ENCODE measurements at regions not wholly inside any gene's neighbourhood (a gene's known extent, or its start where the extent isn't known, plus 50 kb on each side); places are given as distances from the start of the nearest gene placed in this dataset.

DNA sequence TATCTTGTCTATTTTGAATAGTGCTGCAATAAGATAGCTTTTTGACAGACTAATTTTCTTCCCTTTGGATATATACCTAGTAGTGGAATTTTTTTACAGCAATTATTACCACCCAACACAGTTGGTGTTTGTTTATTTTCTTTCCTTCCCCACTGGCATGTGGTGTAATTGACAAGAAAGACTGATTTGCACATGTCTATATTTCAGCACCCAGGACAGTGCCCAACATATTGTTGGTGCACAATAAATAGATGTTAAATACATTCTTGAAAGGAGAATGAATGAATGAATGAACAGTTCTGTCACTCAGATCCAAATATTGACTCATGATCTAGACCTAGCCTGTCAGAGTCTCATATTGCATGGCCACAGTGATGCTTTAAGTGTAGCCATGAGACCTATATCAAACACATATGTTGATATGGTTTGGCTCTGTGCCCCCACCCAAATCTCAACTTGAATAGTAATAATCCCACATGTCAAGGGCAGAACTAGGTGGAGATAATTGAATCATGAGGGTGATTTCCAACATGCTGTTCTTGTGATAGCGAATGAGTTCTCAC is 538.2 kb downstream of the NYAP2 start:
- DNase-seq (ENCODE audit: low read depth) = no peak

DNA sequence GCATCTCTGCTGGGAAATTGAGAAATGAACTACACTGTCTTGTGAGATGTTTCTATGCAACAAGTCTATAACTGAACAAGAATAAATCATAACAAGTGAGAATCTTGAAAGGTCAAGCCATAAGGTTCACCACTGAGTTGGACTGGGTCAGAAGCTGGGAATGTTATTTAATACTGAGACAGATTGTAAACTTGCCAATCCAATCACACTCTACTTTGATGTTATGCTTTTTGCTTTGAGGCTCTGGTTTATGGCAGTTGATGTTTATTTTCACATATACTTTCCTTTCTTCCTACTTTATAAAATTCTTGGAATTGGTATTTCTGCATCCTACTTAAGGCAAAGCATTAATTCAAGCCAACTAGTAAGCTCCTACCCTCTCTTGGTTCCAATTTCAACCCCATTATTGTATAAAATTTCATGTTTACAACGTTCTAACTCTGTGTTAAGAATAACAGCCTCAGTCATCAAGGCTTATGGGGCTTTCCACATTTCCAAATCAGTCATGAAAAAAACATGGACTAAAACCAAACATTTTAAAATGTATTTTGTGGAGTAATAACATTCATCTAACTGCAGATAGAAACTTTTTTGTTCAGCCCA is 533.4 kb downstream of the NYAP2 start:
- no peak for DNase-seq (ENCODE audit: low read depth)

DNA sequence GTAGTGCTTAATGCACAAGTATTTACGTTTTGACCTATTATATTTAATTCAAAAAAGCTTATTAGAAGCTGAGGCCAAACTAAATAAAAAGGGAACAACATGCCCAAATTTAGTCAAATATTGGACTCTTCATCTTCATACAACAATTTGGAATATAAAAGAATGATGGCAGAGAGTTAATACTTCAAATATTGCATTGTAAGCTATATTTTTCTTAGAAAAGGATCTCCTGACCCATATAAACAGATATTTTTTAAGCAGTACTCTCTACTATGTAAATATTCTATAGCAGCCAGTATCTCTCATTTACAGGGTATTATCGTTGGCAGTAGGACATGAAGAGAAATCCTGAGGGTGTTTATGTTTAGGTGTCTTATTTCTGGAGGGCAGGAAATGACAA is 531.2 kb downstream of the NYAP2 start:
- no peak for DNase-seq (ENCODE audit: low read depth)

DNA sequence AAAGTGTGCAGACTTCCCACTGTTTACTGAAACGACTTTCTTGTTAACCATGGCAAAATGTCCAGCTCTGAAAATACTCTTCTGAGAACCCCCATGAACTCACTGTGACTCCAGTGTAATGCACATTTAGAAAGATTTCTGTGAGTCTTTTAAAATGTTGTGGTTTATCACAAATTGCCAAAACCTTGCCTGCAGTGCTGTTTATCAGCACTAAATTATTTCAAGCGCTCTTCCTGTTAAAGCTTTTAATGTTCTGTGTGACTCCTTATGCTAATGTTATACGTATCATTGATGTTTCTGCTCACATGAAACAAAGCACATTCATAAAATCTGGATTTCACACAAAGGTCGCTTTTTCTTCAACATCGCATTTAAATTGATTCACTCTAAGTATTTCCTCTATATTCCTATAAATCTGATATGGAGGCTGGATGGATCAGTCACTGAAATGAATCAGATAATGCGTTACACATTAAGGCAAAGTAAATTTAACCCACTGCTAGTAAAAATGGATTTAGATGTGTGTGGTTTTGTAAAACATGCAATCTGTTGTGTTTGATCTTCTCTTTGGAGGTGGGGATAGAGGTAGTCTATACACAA is 521.2 kb downstream of the NYAP2 start:
- DNase-seq (ENCODE audit: low read depth) = no peak

DNA sequence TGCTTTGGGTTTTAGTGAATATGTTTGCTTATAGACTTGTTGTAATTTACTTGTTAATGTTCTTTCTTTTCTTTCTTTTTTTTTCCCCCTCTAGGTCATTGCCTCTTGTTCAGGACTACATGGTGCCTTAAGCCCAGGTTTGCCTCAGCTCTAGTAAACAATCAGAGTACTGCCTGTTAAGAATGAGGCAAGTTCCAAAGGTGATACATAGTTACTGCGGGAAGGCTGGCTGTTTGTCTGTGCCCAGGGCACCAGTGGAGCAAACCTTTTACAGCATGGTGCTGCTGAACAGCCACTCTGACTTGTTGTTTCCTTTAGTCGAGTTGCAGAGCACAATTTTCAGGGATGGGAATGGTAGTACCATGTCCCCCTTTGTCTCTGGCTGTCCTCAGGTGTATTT is 517.2 kb downstream of the NYAP2 start:
- DNase-seq (ENCODE audit: low read depth) = no peak

DNA sequence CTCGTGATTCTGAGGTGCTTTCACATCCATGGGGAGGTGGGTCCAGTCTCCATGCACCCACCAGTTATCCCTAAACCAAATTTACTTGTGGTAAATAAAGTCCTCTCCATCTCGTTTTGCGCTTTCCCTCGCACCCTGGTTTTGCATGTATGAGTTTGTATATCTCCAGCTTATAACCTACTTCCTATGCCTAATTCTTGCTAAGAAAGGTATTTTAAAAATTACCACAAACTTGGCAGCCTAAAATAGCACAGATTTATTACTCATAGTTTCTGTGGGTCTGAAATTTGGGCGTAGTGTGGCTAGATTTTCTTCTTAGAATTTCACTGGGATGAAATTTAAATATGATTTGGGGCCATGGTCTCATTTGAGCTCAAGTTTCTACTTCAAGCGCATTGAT is 511.5 kb downstream of the NYAP2 start:
- DNase-seq (ENCODE audit: low read depth) = no peak

DNA sequence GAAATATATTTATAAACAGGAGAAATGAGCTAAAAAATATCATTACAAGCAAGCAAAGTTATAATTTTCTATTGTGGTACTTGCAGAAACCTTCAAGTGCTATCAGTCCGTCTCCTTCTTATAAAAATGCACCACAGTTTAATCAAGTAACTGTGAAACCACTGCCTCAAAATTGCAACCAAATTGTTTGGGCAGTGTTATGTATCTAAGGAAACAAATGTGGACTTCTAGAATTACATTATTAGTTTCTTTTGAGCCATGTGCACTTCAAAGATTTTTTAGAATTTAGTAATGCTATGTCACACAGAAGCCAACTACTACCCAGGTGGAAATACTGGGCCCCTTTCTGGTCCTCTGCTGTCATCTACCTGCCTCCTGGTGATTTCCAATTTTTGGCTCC is 495.6 kb downstream of the NYAP2 start:
- DNase-seq (ENCODE audit: low read depth) = no peak

DNA sequence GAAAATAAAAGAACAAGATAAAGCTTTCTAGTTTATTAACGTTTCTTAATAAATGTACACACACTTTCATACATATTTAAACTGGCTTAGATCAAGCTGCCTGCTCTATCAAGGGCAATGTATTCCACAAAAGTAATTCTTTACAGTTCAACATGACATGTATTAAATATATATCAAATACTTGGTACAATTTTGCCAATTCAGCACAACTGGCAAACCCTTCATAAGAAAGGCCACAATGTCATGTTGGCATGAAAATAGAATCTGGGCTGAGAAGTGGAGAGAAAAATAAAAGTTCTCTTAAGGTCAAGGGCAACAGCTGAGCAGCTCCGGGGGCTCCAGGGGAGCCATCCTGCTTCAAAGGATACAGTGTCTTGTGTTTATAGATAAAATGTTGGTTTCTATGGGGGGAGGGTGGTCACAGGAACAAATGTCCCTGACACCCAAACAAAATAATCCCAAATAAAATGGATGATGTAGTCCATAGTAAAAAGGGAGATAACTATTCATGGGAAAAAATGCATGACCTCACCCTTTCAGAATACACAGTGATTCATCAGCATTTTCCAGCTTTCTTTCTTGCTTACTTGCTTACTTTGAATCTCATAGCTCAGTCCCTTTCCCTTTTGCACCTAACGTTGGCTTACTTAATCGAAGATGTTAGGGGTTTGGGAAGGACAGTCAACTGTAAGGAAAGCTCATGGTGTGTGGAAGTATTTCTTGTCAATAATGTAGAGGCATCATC is 494.9 kb downstream of the NYAP2 start:
- no peak for DNase-seq (ENCODE audit: low read depth)

DNA sequence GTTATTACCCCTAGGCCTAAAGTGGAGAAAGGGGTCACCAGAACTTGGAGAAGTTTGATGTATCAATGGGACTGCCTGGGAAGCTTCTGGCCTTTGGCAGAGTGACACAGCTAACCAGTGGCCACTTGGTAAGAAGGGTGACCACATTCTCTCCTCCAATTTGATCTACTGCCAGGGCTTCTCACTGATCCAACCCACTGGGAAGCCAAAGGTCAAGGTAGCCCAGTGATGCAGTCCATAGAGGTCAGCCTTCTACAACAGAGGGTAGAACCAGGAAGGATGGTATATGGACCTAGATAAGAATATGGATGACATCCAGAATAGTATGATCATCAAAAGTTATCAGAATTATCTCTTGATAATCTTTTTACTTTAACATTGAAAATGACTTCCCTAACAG is 493.6 kb downstream of the NYAP2 start:
- no peak for DNase-seq (ENCODE audit: low read depth)

DNA sequence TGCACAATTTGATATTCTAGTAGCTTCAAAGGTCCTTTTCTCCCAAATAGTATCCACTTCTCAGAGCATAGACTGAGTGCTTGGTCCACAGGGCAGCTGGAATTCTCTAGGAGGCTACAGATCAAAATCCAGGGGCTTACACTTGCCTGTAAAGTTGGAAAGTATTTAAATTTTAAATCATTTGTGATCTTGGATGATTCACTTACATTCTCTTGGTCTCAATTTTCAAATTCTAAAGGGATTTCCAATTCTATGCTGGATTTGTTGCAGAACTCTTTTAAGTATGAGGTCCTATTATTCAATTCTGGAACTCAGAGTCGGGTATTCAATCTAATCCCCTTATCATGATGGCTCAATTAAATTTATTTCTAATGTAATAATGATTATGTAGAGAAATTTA is 492.3 kb downstream of the NYAP2 start:
- DNase-seq (ENCODE audit: low read depth) = no peak

DNA sequence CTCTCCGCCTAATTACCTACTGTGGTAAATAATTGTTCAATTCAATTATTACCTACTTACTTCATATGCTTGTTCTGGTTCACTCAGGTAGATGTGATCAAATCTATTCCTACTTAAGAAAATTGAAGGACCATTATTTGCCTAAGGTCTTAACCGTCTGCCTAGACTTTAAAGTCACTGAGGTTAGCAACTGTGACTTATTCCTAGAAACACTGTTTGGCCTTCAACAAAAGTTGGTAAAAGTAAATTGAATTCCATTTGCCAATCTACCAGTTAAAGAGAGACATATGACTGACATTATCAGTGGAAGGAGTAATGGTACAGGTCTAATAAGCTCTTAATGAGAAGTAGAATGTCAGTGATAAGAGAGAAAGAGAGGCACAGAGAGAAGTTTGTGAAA is 491.5 kb downstream of the NYAP2 start:
- no peak for DNase-seq (ENCODE audit: low read depth)

DNA sequence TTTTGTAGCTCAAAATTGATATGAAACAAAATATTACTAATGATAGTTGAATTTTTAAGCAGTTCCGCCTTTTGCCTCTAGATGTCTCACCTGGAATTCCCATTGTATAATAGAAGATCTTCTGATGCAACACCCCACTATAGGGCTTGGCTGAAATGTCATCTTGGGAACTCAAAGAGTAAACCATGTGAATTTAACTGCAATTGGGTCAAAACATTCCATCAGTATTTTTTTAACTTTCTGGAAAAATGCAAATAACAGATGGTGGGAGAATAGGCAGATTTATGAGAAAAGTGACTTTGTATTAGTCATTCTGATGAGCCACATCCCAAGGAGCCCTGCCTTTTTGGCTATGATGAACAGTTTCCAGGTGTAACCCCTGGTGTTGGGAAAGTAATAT is 489.9 kb downstream of the NYAP2 start:
- no peak for DNase-seq (ENCODE audit: low read depth)

DNA sequence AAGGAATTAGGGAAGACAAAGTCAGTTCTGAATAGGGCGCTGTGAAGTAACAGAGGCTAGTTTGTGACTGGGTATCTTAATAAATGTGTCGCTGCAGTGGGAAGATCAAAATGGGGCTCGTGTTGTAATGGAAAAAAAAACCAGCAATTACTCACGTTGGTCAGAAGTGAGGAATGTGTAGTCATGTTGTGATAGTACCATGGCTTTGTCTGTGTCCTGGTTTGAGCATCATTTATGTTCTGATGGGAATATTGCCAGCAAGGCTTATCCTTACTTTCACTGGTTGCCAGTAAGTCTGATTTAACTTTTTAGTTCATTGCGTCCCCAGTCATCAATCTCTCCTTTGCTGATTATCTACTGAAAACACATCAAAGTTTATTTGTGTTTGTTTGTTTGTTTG is 467.6 kb downstream of the NYAP2 start:
- DNase-seq (ENCODE audit: low read depth) = no peak

DNA sequence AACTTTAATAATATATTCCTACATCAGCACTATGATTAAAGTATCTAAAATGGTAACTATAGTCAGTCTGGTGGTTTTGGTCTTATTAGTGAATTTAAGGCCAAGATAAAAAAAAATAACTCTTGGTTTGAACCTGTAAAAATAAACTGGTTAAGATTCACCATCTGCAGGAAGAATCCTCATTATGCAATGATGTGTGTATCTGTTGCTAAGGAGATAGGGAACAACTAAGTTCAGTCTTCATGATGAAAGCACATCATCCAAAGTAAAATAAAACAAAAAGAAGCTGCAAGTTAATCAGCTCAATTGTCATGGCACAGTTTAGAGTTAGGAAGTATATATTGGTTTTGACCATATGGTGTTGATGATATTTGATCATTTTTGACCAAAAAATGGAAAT is 466.0 kb downstream of the NYAP2 start:
- DNase-seq (ENCODE audit: low read depth) = no peak

DNA sequence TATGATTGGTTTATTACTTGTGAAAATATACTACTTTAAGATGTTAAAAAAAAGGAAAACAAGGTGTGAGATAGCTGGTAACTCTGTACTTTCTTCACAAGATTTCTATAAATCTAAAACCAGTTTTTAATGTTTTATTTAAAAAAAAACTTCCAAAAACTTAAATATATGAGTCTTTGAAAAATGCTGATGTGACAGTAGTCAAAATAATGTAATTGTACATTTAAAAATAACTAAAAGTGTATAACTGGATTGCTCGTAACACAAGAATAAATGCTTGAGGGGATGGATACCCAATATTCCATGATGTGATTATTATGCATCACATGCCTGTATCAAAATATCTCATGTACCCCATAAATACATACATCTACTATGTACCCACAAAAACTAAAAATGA is 464.9 kb downstream of the NYAP2 start:
- no peak for DNase-seq (ENCODE audit: low read depth)

DNA sequence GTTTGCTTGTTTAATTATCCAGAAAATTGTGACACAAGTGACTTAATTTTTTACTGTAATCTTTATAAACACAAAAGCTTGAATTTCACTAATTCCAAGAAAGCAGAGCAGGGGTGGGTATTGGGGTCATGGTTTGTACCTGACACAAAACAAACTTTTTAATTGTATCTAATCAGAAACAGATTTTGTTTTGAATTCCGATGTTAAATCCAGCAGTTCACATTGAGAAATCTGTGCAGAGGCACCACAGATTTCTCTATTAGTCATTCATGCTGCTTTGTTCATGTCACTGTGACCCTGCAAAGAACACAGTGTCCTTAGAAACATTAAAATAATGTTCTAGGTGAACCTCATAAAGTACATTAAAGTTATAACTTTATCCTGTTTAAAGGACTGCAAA is 443.4 kb downstream of the NYAP2 start:
- DNase-seq (ENCODE audit: low read depth) = no peak

DNA sequence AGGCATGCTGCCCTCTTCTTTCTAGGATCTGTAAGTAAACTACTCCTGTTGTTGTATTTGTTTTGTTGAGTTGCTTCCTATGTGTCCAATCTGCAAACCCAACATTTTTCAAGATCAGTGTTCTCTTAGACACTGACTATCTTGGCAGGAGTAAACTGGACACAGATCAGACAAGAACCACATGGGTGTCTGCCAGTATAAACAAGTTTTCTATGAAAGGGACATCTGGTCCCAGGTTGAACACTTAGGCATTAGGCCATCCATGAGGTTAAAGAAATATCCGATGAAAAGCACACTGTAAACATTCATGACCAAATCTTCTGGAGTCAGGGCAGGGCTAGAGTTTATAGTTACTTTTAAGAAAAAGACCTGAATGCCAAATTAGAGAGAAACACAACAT is 441.8 kb downstream of the NYAP2 start:
- no peak for DNase-seq (ENCODE audit: low read depth)

DNA sequence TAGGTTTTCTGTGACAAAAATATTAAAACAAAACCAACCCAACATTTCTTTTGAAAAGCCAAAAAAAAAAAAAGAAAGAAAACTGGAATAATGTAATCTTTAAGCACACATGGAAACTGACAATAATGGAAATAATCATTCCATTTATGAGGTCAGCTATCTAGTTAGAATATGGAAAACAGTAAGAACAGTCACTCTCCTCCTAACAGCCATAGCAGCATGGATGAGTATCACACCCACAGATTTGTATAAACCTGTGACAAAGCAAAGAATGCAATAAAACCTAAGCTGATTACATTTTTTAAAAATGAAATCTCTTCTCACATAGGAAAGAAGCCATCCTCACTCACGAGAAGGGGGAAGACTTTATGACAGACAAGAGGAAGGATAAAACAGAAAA is 437.8 kb downstream of the NYAP2 start:
- no peak for DNase-seq (ENCODE audit: low read depth)

DNA sequence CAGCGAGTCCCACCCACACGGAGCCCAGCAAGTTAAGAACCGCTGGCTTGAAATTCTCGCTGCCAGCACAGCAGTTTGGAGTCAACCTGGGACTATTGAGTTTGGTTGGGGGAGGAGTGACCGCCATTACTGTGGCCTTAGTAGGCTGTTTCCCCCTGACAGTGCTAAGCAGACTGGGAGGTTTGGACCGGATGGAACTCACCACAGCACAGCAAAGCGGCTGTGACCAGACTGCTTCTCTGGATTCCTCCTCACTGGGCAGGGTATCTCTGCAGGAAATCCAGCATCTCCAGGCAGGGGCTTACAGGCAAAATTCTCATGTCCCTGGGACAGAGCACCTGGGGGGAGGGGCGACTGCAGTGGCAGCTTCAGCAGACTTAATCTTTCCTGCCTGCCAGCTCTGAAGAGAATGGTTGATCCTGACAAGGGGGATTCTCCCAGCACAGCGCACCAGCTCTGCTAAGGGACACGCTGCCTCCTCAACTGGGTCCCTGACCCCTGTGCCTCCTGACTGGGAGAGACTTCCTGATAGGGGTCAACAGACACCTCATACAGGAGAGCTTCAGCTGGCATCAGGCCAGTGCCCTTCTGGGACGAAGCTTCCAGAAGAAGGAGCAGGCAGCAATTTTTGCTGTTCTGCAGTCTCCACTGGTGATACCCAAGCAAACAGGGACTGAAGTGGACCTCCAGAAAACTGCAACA is 425.4 kb downstream of the NYAP2 start:
- DNase-seq (ENCODE audit: low read depth) = no peak

DNA sequence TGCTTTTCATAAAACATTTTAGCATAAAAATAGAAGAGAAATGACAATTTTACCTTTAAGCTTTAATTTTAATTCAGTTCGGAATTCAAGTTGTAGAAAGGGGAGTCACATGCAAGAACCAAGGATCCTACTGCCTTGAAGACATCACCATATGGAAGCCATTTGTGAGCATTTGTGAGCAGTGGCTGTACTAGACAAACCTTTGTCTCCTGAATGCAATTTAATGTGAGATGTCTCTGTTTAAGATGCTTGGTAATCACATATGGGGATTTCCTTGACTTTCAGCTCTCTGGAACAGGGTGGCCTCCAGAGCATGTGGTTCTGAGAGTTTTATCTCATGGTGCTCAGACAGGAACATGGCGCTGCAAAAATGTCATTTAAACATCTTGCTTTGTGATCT is 421.8 kb downstream of the NYAP2 start:
- no peak for DNase-seq (ENCODE audit: low read depth)

DNA sequence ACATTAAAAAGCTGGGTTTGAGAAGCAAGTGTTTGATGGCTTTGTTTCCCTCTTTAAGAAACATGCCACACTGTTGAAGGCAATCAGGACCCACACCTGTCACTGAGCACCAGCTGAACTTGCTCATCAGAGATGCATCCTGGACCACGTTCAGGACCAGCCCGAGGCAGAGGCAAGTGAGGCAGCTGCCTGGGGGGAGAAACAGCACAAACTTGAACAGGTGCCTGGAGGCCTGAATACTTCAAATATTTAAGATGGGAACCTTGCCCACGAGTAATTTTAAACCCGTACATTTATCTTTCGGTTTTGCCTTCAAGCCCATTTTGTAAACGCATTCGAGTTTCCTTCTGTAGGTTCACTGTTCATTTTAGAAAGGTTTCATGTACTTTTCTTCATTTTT is 421.3 kb downstream of the NYAP2 start:
- DNase-seq (ENCODE audit: low read depth) = no peak

DNA sequence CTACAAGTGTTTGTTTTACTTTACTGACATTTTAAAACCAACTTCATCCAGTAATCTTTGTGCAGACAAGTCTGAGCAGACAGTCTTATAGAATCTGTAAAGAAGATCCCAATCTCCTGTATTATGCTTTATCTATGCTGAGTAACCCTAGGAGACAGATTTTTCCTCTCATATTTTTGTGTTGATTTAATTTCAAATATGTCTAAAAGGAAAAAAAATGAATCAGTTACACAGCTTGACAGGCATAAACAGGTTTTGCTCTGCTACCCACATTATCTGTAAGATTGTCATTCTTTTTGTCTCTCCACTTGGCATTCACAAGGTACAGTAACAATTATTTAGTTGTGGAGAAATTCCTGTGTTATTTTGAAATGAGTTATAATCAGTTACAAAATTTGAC is 415.0 kb downstream of the NYAP2 start:
- DNase-seq (ENCODE audit: low read depth) = no peak

DNA sequence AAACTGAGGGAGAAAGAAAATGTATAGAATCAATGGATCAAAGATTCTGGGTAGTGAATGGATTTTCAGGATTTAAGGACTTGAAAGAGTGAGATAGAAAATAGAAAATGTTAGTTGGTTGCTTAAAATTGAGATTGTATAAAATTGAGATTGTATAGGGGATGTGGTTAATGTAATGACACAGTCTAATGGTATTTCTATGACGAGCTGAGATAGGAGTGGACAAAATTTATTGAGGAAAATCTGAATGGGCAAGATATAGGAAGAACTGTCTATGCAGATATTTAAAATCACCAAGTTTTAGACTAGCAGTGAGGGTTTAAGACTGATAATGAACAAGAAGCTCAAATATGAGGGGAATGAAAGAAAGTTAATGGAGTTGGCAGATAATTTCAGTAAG is 406.6 kb downstream of the NYAP2 start:
- no peak for DNase-seq (ENCODE audit: low read depth)

Measured in stimulated activated CD8-positive, alpha-beta memory T cell treated with anti-CD3 and anti-CD28 coated beads, Interleukin-12 subunit alpha, Interleukin-12 subunit beta, amount 100 ng/mL, for 4 hours (primary cell).